Cerebellar cortex (tissue), 1 donor: ENCODE measurements at regions not wholly inside any gene's neighbourhood (a gene's known extent, or its start where the extent isn't known, plus 50 kb on each side); places are given as distances from the start of the nearest gene placed in this dataset.

Experiments
- DNase-seq: peaks from one replicate; pipeline ENCODE4 v3.0.0-alpha.2; 2015; ENCODE audit warnings: low spot score

GRCh38 chr12:92650228-92650822 is 52.5 kb upstream of the PLEKHG7 start:
- DNase-seq: no peak

GRCh38 chr12:92649511-92650227 is 53.1 kb upstream of the PLEKHG7 start:
- peak; percentile 96 for DNase-seq

- DNase-seq: no peak
These were observed 54.4 kb upstream of the PLEKHG7 start for GRCh38 chr12:92648242-92649031.

- no peak for DNase-seq
These were observed 61.5 kb upstream of the PLEKHG7 start for GRCh38 chr12:92641291-92641690.

- DNase-seq: no peak
These were observed 62.1 kb upstream of the PLEKHG7 start for GRCh38 chr12:92640691-92641090.

- DNase-seq: no peak
These were observed 63.8 kb upstream of the PLEKHG7 start for GRCh38 chr12:92639017-92639416.

- no peak for DNase-seq
These were observed 68.1 kb upstream of the PLEKHG7 start for GRCh38 chr12:92634730-92635129.

- no peak for DNase-seq
These were observed 68.6 kb upstream of the PLEKHG7 start for GRCh38 chr12:92634202-92634601.

- DNase-seq: no peak
These were observed 71.8 kb upstream of the PLEKHG7 start for GRCh38 chr12:92630968-92631367.

GRCh38 chr12:92629349-92630065 is 73.3 kb upstream of the PLEKHG7 start:
- peak; percentile 18 for DNase-seq

GRCh38 chr12:92628476-92628875 is 74.3 kb upstream of the PLEKHG7 start:
- DNase-seq: no peak

GRCh38 chr12:92627511-92627910 is 75.3 kb upstream of the PLEKHG7 start:
- no peak for DNase-seq

GRCh38 chr12:92625639-92626310 is 77.0 kb upstream of the PLEKHG7 start:
- no peak for DNase-seq

- DNase-seq: no peak
These were observed 78.6 kb upstream of the PLEKHG7 start for GRCh38 chr12:92624236-92624635.

- DNase-seq: no peak
These were observed 79.4 kb upstream of the PLEKHG7 start for GRCh38 chr12:92623386-92623785.

- no peak for DNase-seq
These were observed 81.0 kb upstream of the PLEKHG7 start for GRCh38 chr12:92621833-92622232.

GRCh38 chr12:92621312-92621711 is 81.5 kb upstream of the PLEKHG7 start:
- DNase-seq: no peak

- DNase-seq: peak; percentile 38
These were observed 82.8 kb upstream of the PLEKHG7 start for GRCh38 chr12:92619730-92620684.

- no peak for DNase-seq
These were observed 83.8 kb upstream of the PLEKHG7 start for GRCh38 chr12:92619026-92619425.

GRCh38 chr12:92615703-92616102 is 87.1 kb upstream of the PLEKHG7 start:
- no peak for DNase-seq

GRCh38 chr12:92615086-92615485 is 87.7 kb upstream of the PLEKHG7 start:
- DNase-seq: no peak
